ENCODE measurements at regions not wholly inside any gene's neighbourhood (a gene's known extent, or its start where the extent isn't known, plus 50 kb on each side); places are given as distances from the start of the nearest gene placed in this dataset.

DNA sequence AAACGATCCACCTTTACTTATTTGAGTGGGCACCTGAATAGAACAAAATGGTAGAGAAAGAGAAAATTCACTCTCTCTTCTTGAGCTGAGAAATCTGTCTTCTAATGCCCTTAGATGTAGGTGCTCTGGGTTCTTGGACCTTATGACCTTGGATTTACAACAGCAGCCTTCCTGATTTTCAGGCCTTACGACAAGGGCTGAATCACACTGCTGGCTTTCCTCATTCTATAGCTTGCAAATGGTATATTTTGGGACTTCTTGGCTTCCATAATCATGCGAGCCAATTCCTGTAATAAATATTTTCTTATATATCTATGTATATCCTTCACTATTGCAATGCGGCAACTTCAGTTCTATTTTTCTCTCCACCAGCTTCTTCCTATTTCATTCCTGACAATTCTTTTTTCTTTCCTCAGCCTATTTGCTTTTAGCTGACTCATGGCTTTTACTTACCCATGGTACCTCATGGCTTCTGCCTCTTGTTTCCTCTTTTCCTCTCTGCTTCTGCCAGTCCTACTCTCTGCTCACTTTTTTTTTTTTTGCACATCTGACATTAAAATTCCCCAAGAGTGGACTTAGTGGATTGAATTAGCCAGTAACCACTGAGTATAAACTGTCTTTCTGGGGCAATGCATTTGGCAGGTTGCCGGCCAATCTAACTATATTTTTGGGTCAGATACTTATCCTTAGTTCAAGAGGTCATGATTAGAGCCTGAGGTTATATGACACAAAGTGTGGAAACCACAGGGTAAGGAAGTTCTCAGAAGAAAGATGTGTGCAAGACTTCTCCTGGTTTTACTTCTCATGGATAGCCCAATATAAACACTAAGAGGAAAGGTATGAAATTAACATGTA lies 359.5 kb downstream of the TMEM135 start:
- no peak overlapping the region for H3K4me3 ChIP-seq (ENCODE audit: low read length in 2 of 2)
- no peaks in the 10 kb centered on the region for H3K27me3 ChIP-seq (ENCODE audit: control insufficient read depth in 2 of 2, insufficient read depth in 2 of 2, low read length in 2 of 2)
- H3K9me3 ChIP-seq (ENCODE audit: control insufficient read depth in 2 of 2, low read length in 2 of 2) = no peaks in the 10 kb centered on the region
- H3K27ac ChIP-seq (ENCODE audit: low read depth in 2 of 2, low read length in 2 of 2) = no peak overlapping the region
- H3K9ac ChIP-seq (ENCODE audit: low read depth in 1 of 2, low read length in 2 of 2) = no peak overlapping the region
- no peaks in the 10 kb centered on the region for H3K36me3 ChIP-seq (ENCODE audit: control insufficient read depth in 2 of 2, insufficient read depth in 2 of 2, low read length in 2 of 2)
- H3K4me1 ChIP-seq (ENCODE audit: control insufficient read depth in 2 of 2, insufficient read depth in 2 of 2, low read length in 2 of 2) = peaks cover 0 to 3% of the 10 kb centered on the region in 2 donors

DNA sequence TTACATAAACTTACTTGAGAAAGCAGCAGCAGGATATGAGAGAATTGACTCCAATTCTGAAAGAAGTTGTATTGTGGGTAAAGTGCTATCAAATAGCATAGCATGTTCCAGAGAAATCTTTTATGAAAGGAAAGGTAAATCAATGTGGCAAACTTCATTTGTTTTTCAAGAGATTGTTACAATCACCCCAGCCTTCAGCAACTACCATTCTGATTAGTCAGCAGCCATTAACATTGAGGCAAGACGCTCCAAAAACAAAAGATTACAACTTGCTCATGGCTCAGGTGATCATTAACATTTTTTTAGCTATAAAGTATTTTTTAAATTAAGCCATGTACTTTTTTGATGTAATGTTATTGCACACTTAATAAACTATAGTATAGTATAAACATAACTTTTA lies 357.2 kb downstream of the TMEM135 start:
- no peak overlapping the region for H3K27ac ChIP-seq (ENCODE audit: low read depth in 2 of 2, low read length in 2 of 2)
- no peaks in the 10 kb centered on the region for H3K9me3 ChIP-seq (ENCODE audit: control insufficient read depth in 2 of 2, low read length in 2 of 2)
- no peaks in the 10 kb centered on the region for H3K27me3 ChIP-seq (ENCODE audit: control insufficient read depth in 2 of 2, insufficient read depth in 2 of 2, low read length in 2 of 2)
- no peaks in the 10 kb centered on the region for H3K4me1 ChIP-seq (ENCODE audit: control insufficient read depth in 2 of 2, insufficient read depth in 2 of 2, low read length in 2 of 2)
- H3K4me3 ChIP-seq (ENCODE audit: low read length in 2 of 2) = no peak overlapping the region
- no peaks in the 10 kb centered on the region for H3K36me3 ChIP-seq (ENCODE audit: control insufficient read depth in 2 of 2, insufficient read depth in 2 of 2, low read length in 2 of 2)
- no peak overlapping the region for H3K9ac ChIP-seq (ENCODE audit: low read depth in 1 of 2, low read length in 2 of 2)

DNA sequence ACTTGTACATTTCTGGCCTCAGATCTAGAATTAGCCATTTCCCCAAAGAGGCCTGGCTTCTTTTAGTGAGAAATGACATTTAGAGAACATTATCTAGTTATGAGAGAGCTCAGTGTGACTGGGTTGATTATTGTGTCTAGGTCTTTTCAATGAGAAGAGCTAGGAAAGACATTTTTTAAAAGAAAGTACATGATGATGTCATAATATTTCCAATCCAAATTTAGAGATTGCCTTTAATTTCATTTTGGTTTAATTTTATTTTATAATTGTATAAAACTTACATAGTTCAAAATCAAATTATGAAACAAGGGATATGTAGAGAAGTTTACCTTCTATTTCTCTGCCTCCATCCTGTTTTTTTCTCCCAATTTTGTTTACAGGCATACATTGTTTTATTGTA lies 354.9 kb downstream of the TMEM135 start:
- Histone ChIP-seq H3K9me3 (ENCODE audit: control insufficient read depth in 2 of 2, low read length in 2 of 2) (no peaks in the 10 kb centered on the region), H3K4me3 (ENCODE audit: low read length in 2 of 2) (no peak overlapping the region), H3K4me1 (ENCODE audit: control insufficient read depth in 2 of 2, insufficient read depth in 2 of 2, low read length in 2 of 2) (no peaks in the 10 kb centered on the region), H3K36me3 (ENCODE audit: control insufficient read depth in 2 of 2, insufficient read depth in 2 of 2, low read length in 2 of 2) (no peaks in the 10 kb centered on the region), H3K27me3 (ENCODE audit: control insufficient read depth in 2 of 2, insufficient read depth in 2 of 2, low read length in 2 of 2) (no peaks in the 10 kb centered on the region), H3K27ac (ENCODE audit: low read depth in 2 of 2, low read length in 2 of 2) (no peak overlapping the region), H3K9ac (ENCODE audit: low read depth in 1 of 2, low read length in 2 of 2) (no peak overlapping the region)

DNA sequence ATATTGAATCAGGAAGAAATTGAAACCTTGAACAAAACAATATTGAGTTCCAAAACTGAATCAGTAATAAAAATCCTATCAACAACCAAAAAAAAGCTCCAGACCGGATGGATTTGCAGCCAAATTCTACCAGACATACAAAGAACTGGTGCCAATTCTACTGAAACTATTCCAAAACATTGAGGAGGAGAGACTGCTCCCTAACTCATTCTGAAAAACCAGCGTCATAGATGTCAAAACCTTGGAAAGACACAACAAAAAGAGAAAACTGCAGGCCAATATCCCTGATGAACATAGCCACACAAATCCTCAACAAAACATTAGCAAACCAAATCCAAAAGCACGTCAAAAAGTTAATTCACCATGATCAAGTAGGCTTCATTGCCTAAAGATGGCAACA lies 353.8 kb downstream of the TMEM135 start:
- Histone ChIP-seq H3K27ac (ENCODE audit: low read depth in 2 of 2, low read length in 2 of 2) (no peak overlapping the region), H3K9me3 (ENCODE audit: control insufficient read depth in 2 of 2, low read length in 2 of 2) (no peaks in the 10 kb centered on the region), H3K4me3 (ENCODE audit: low read length in 2 of 2) (no peak overlapping the region), H3K27me3 (ENCODE audit: control insufficient read depth in 2 of 2, insufficient read depth in 2 of 2, low read length in 2 of 2) (no peaks in the 10 kb centered on the region), H3K9ac (ENCODE audit: low read depth in 1 of 2, low read length in 2 of 2) (no peak overlapping the region), H3K36me3 (ENCODE audit: control insufficient read depth in 2 of 2, insufficient read depth in 2 of 2, low read length in 2 of 2) (no peaks in the 10 kb centered on the region), H3K4me1 (ENCODE audit: control insufficient read depth in 2 of 2, insufficient read depth in 2 of 2, low read length in 2 of 2) (no peaks in the 10 kb centered on the region)

DNA sequence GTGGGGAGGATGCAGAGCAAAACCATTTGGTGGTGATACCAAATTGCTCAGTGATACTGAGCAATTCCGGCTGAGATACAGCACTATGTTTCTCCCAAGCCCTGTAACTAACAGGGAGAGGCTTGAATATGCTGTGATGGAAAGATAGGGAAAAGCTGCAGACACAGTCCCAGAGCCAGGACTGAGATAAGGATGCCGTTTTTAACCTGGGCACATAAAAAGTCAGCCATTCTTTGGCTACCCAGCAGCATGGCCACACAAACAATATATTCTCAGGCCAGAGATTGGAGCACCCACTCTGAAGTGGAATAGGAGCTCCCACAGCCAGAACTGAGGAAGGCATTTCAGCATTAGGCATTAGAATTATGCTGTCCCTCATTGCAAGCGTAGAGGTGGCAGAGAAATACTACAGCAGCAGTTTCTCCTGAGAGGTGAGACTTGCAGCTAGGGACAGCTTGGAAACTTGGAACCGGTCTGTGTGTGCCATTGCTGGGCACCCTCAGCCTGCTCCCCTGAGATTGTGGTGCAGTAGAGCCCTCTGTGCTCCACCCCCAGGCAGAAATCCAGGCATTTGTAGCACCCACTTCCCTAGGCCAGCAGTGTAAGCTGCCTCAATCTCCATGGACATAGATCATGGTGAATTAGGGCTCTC lies 346.5 kb downstream of the TMEM135 start:
- Histone ChIP-seq H3K9me3 (ENCODE audit: control insufficient read depth in 2 of 2, low read length in 2 of 2) (no peaks in the 10 kb centered on the region), H3K27ac (ENCODE audit: low read depth in 2 of 2, low read length in 2 of 2) (no peak overlapping the region), H3K27me3 (ENCODE audit: control insufficient read depth in 2 of 2, insufficient read depth in 2 of 2, low read length in 2 of 2) (no peaks in the 10 kb centered on the region), H3K4me3 (ENCODE audit: low read length in 2 of 2) (no peak overlapping the region), H3K36me3 (ENCODE audit: control insufficient read depth in 2 of 2, insufficient read depth in 2 of 2, low read length in 2 of 2) (no peaks in the 10 kb centered on the region), H3K4me1 (ENCODE audit: control insufficient read depth in 2 of 2, insufficient read depth in 2 of 2, low read length in 2 of 2) (no peaks in the 10 kb centered on the region), H3K9ac (ENCODE audit: low read depth in 1 of 2, low read length in 2 of 2) (no peak overlapping the region)

DNA sequence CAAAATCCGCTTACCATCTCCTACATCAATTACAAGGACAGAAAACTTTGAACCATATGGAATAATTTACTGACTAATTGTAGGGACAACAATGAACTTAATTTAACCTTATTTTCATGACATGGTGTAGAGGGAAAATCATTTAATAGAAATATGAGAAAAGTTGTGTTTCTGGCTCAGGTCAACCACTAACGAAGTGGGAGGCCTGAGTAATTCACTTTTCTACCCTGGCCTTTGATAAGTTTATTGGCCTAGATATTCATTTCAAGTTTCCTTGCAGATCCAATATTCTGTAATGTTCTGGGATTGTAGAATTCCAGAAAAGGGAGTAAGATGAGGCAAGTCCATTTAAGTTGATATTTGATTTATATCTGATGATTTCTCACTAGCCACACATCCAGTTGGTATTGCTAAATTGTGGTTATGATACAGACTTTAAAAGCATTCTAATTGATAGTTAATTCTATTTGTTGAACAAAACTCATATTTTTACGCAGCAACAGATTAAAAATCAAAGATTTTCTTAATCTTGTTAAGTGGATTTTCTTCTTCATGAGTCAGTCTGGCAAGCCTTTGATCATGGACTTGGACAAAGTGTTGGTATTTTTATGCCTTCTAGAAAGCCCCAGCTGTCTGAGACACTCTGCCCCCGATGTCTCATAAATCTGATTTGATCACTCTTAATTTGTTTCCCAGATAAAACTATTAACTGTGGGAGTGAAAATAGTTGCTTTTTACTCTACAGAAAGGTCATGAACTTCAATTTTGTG lies 336.5 kb downstream of the TMEM135 start:
- H3K36me3 ChIP-seq (ENCODE audit: control insufficient read depth in 2 of 2, insufficient read depth in 2 of 2, low read length in 2 of 2) = no peaks in the 10 kb centered on the region
- H3K9me3 ChIP-seq (ENCODE audit: control insufficient read depth in 2 of 2, low read length in 2 of 2) = no peaks in the 10 kb centered on the region
- H3K4me3 ChIP-seq (ENCODE audit: low read length in 2 of 2) = no peak overlapping the region

More for the DNA sequence above, 336.5 kb downstream of the TMEM135 start:
- Histone ChIP-seq H3K9ac (ENCODE audit: low read depth in 1 of 2, low read length in 2 of 2) (no peak overlapping the region), H3K4me1 (ENCODE audit: control insufficient read depth in 2 of 2, insufficient read depth in 2 of 2, low read length in 2 of 2) (no peaks in the 10 kb centered on the region), H3K27me3 (ENCODE audit: control insufficient read depth in 2 of 2, insufficient read depth in 2 of 2, low read length in 2 of 2) (peaks cover 0 to under 1% of the 10 kb centered on the region in 2 donors), H3K27ac (ENCODE audit: low read depth in 2 of 2, low read length in 2 of 2) (no peak overlapping the region)

Measured in mucosa of rectum (tissue), 2 donors.